ENCODE measurements at regions not wholly inside any gene's neighbourhood (a gene's known extent, or its start where the extent isn't known, plus 50 kb on each side); places are given as distances from the start of the nearest gene placed in this dataset.

GRCh38 chr1:18012686-18013085 lies 94.9 kb upstream of the IGSF21 start:
- DNase-seq (ENCODE audit: low spot score) = no peak

- DNase-seq (ENCODE audit: low spot score) = no peak
These were observed 94.4 kb upstream of the IGSF21 start for GRCh38 chr1:18013216-18013615.

GRCh38 chr1:18015719-18016118 lies 91.9 kb upstream of the IGSF21 start:
- DNase-seq (ENCODE audit: low spot score) = no peak

DNA sequence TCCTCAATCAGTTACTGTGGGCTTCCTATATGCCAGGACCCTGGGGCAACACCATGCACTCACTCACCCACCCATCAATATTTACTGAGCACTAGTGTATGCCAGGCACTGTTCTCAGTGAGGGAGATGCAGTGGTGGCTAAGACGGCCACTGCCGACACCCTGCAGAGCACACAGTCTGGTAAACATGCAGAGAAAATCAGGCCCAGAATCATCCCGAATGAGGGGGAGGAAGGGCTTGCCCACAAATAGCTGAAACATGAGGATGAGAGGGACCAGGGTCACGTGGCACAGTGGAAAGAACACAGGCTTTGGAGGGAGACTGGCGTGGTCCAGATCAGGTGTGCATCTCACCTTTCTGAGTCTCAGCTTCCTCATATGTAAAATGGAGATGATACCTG lies 89.2 kb upstream of the IGSF21 start:
- no peak for DNase-seq (ENCODE audit: low spot score)

GRCh38 chr1:18020021-18020817 lies 87.4 kb upstream of the IGSF21 start:
- DNase-seq (ENCODE audit: low spot score) = no peak

- peak; percentile 19 for DNase-seq (ENCODE audit: low spot score)
These were observed 86.4 kb upstream of the IGSF21 start for GRCh38 chr1:18021242-18021641.

DNA sequence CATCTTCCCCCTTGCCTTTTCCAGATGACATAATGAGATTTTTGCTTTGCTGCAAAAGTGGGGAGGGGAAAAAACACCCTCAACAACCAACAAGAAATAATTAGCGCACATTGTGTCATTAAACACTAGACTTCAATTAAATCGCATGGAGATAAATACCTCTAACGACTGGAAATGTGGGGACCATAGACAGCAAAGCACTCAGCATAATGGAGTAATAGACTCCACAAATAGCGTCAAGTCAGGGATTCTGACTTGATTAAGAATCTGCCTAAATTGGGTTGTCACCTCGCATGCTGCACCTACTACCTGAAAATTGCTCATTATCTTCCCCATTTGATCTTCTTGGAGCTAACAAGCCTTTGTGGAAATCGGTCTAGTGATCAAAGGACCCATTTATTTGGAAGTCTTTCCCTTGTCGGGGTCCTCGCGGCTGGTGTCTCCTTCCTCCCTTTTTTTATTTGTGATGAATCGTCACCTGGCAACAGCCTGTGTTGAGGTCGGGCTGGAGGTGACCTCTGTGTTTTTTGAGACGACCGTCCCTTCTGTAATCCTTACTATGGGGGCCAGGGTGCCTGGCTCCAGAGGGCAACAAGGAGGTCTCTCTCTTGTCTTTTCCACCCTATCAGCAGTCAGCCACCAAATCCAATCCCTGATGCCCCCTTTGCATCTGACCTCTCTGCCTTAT lies 75.3 kb upstream of the IGSF21 start:
- no peak for DNase-seq (ENCODE audit: low spot score)

DNA sequence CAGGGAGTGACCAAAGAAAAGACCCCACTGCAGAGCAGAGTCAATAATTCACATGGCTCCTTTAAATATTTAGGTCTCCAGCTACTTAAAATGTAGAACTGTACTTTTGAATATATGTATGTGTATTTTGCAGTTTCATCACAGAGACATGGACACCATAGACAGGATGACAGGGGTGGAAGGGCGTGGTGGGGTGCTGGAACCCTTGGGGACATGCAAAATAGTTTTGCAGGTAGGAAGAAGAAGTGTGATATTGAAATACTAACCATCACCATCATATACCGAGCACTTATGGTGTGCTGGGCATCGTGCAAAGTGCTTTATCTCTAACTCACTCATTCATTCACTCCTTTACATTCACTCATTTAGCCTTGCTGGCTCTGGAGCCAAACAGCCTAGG lies 72.5 kb upstream of the IGSF21 start:
- no peak for DNase-seq (ENCODE audit: low spot score)

DNA sequence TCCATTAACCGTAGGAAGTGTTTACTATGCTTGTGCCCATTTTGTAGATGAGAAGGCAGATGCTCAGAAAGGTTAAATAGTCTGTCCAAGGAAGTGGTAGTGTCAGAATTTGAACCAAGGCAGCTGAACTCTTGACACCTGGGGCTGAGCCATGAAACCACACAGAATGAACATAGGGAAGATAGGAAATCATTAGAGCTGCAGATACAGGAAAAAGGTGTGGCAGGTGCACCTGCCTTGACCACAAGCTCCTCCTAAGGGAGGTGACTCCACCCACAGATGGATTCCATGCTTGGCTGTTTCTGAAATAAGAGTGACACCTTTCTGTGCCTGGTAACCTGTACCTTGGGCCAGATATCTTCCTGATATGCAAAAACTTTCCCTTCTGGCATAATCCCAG lies 69.9 kb upstream of the IGSF21 start:
- DNase-seq (ENCODE audit: low spot score) = no peak

DNA sequence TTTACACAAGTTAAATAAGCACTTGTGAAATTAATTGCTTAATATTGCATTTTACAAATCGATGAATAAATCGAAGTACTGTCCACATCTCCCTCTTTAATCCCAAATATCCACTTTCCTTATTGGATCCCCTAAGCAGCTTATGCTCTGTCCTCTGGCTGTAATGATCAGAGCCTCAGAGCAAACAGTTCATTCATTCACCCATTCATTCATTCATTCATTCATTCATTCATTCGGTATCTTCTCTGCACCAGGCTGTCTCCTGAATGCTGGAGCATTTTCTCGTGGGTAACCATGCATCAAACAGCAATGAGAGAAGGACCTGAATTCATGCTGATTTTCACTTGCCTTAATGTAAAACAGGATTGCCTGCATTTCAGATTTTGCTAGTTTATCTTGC lies 69.5 kb upstream of the IGSF21 start:
- no peak for DNase-seq (ENCODE audit: low spot score)

GRCh38 chr1:18039102-18039501 lies 68.5 kb upstream of the IGSF21 start:
- DNase-seq (ENCODE audit: low spot score) = no peak

- DNase-seq (ENCODE audit: low spot score) = no peak
These were observed 66.5 kb upstream of the IGSF21 start for GRCh38 chr1:18041102-18041501.

- DNase-seq (ENCODE audit: low spot score) = no peak
These were observed 65.8 kb upstream of the IGSF21 start for GRCh38 chr1:18041685-18042355.

GRCh38 chr1:18043871-18044270 lies 63.7 kb upstream of the IGSF21 start:
- no peak for DNase-seq (ENCODE audit: low spot score)

GRCh38 chr1:18045203-18045602 lies 62.4 kb upstream of the IGSF21 start:
- no peak for DNase-seq (ENCODE audit: low spot score)

- no peak for DNase-seq (ENCODE audit: low spot score)
These were observed 62.0 kb upstream of the IGSF21 start for GRCh38 chr1:18045621-18046020.

DNA sequence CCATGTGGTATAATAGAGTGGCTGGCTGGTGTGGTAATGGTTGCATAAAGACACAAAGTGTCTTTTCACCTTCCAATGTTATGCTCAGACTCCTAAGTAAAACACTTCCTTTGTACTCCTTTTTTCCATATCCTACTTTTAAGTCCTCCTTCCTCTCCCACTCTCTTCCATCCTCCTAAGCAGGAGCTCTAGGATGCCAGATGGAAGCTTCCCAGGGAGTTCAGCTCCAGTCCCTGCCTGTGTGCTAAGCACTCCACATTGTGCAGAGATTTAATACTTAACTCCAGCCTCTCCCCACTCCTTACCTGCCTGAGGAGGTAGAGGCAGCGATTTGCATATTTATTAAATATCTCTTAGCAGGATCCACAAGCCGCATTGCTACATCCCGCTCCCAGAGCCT lies 60.5 kb upstream of the IGSF21 start:
- no peak for DNase-seq (ENCODE audit: low spot score)

DNA sequence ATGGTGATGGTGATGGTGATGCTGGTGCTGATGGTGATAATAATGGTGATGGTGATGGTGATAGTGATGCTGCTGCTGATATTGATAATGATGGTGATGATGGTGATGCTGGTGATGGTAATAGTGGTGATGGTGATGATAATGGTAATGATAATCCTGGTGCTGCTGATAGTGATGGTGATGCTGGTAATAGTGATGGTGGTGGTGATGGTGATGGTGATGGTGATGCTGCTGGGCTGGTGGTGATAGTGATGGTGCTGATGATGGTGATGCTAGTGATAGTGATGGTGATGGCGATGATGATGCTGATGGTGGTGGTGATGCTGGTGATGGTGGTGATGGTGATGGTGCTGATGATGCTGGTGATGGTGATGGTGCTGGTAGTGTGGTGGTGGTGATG lies 58.4 kb upstream of the IGSF21 start:
- no peak for DNase-seq (ENCODE audit: low spot score)

GRCh38 chr1:18052671-18053070 lies 54.9 kb upstream of the IGSF21 start:
- DNase-seq (ENCODE audit: low spot score) = no peak

- DNase-seq (ENCODE audit: low spot score) = no peak
These were observed 52.4 kb upstream of the IGSF21 start for GRCh38 chr1:18055156-18055555.

GRCh38 chr1:18056545-18056944 lies 51.1 kb upstream of the IGSF21 start:
- no peak for DNase-seq (ENCODE audit: low spot score)

GRCh38 chr1:18057623-18058022 lies 50.0 kb upstream of the IGSF21 start:
- DNase-seq (ENCODE audit: low spot score) = no peak
